ENCODE measurements at regions not wholly inside any gene's neighbourhood (a gene's known extent, or its start where the extent isn't known, plus 50 kb on each side); places are given as distances from the start of the nearest gene placed in this dataset.

- TF ChIP-seq, protein P1, sequence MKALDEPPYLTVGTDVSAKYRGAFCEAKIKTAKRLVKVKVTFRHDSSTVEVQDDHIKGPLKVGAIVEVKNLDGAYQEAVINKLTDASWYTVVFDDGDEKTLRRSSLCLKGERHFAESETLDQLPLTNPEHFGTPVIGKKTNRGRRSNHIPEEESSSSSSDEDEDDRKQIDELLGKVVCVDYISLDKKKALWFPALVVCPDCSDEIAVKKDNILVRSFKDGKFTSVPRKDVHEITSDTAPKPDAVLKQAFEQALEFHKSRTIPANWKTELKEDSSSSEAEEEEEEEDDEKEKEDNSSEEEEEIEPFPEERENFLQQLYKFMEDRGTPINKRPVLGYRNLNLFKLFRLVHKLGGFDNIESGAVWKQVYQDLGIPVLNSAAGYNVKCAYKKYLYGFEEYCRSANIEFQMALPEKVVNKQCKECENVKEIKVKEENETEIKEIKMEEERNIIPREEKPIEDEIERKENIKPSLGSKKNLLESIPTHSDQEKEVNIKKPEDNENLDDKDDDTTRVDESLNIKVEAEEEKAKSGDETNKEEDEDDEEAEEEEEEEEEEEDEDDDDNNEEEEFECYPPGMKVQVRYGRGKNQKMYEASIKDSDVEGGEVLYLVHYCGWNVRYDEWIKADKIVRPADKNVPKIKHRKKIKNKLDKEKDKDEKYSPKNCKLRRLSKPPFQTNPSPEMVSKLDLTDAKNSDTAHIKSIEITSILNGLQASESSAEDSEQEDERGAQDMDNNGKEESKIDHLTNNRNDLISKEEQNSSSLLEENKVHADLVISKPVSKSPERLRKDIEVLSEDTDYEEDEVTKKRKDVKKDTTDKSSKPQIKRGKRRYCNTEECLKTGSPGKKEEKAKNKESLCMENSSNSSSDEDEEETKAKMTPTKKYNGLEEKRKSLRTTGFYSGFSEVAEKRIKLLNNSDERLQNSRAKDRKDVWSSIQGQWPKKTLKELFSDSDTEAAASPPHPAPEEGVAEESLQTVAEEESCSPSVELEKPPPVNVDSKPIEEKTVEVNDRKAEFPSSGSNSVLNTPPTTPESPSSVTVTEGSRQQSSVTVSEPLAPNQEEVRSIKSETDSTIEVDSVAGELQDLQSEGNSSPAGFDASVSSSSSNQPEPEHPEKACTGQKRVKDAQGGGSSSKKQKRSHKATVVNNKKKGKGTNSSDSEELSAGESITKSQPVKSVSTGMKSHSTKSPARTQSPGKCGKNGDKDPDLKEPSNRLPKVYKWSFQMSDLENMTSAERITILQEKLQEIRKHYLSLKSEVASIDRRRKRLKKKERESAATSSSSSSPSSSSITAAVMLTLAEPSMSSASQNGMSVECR (CRISPR knock-in tag; IDR thresholded peaks at IDR 0.05; ENCODE audit: borderline replicate concordance), result no peak
- TF ChIP-seq KAT7 (CRISPR knock-in tag; IDR thresholded peaks at IDR 0.05; ENCODE audit: borderline replicate concordance) (no peak), GABPB1 (CRISPR knock-in tag; IDR thresholded peaks at IDR 0.05) (no peak), RELA (CRISPR knock-in tag; IDR thresholded peaks at IDR 0.05; ENCODE audit: borderline replicate concordance) (no peak), ATF3 (CRISPR knock-in tag; conservative IDR thresholded peaks at IDR 0.05) (no peak)
- TF ChIP-seq, protein P2, sequence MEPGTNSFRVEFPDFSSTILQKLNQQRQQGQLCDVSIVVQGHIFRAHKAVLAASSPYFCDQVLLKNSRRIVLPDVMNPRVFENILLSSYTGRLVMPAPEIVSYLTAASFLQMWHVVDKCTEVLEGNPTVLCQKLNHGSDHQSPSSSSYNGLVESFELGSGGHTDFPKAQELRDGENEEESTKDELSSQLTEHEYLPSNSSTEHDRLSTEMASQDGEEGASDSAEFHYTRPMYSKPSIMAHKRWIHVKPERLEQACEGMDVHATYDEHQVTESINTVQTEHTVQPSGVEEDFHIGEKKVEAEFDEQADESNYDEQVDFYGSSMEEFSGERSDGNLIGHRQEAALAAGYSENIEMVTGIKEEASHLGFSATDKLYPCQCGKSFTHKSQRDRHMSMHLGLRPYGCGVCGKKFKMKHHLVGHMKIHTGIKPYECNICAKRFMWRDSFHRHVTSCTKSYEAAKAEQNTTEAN (CRISPR knock-in tag; IDR thresholded peaks at IDR 0.05), result no peak
- TF ChIP-seq, protein P3, sequence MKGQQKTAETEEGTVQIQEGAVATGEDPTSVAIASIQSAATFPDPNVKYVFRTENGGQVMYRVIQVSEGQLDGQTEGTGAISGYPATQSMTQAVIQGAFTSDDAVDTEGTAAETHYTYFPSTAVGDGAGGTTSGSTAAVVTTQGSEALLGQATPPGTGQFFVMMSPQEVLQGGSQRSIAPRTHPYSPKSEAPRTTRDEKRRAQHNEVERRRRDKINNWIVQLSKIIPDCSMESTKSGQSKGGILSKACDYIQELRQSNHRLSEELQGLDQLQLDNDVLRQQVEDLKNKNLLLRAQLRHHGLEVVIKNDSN (CRISPR knock-in tag; IDR thresholded peaks at IDR 0.05), result no peak
- TF ChIP-seq, protein P4, sequence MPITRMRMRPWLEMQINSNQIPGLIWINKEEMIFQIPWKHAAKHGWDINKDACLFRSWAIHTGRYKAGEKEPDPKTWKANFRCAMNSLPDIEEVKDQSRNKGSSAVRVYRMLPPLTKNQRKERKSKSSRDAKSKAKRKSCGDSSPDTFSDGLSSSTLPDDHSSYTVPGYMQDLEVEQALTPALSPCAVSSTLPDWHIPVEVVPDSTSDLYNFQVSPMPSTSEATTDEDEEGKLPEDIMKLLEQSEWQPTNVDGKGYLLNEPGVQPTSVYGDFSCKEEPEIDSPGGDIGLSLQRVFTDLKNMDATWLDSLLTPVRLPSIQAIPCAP (CRISPR knock-in tag; IDR thresholded peaks at IDR 0.05), result no peak
- TF ChIP-seq, protein P5, sequence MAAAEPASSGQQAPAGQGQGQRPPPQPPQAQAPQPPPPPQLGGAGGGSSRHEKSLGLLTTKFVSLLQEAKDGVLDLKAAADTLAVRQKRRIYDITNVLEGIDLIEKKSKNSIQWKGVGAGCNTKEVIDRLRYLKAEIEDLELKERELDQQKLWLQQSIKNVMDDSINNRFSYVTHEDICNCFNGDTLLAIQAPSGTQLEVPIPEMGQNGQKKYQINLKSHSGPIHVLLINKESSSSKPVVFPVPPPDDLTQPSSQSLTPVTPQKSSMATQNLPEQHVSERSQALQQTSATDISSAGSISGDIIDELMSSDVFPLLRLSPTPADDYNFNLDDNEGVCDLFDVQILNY (CRISPR knock-in tag; IDR thresholded peaks at IDR 0.05), result no peak
Measured at GRCh38 chr11:95584589-95584988, 205.0 kb downstream of the FAM76B start (continued).

DNA sequence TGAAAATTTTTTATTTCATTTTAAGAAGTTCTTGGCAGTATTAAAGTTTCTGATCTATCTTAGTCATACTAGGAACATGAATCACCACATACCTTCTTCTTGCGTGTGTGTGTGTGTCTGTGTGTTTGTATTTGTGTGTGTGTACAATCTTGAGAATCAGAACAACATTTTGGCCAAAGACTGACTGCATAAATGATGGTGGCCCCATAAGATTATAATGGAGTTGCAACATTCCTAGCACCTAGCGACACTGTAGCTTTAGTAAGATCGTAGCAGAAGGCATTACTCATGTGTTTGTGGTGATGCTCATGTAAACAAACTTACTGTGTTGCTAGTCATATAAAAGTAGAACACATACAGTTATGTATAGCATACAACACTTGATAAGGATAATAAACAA lies 205.4 kb downstream of the FAM76B start:
- no peak for DNase-seq (ENCODE audit: low spot score)
- TF ChIP-seq NR3C1 (CRISPR knock-in tag; conservative IDR thresholded peaks at IDR 0.05; ENCODE audit: low read depth) (no peak), TEAD1 (CRISPR knock-in tag; IDR thresholded peaks at IDR 0.05) (no peak), SMAD3 (CRISPR knock-in tag; IDR thresholded peaks at IDR 0.05; ENCODE audit: borderline replicate concordance) (no peak), RORB (CRISPR knock-in tag; IDR thresholded peaks at IDR 0.05) (no peak), ZNF138 (CRISPR knock-in tag; conservative IDR thresholded peaks at IDR 0.05) (no peak), GABPB1 (CRISPR knock-in tag; IDR thresholded peaks at IDR 0.05) (no peak), CBFB (CRISPR knock-in tag; IDR thresholded peaks at IDR 0.05; ENCODE audit: low read depth) (no peak)
- TF ChIP-seq, protein P3 (CRISPR knock-in tag; IDR thresholded peaks at IDR 0.05), result no peak
- peaks cover 11% of the 10 kb centered on the region for H3K9me3 Mint-ChIP-seq
- no peaks in the 10 kb centered on the region for H3K4me1 Mint-ChIP-seq
- no peak for ATAC-seq
- no peaks in the 10 kb centered on the region for H3K36me3 Mint-ChIP-seq
- H3K27me3 Mint-ChIP-seq (ENCODE audit: low read depth), result no peaks in the 10 kb centered on the region
- POLR2A ChIA-PET, result no interaction called here
- CTCF ChIA-PET, result no interaction called here
- no peak overlapping the region for H3K27ac Mint-ChIP-seq
- H3K4me3 Mint-ChIP-seq, result no peak overlapping the region

All from WTC11 (cell line).